RWPE2 (cell line): ENCODE measurements at regions not wholly inside any gene's neighbourhood (a gene's known extent, or its start where the extent isn't known, plus 50 kb on each side); places are given as distances from the start of the nearest gene placed in this dataset.

Experiments used
- ATAC-seq: fragments of 200-7000 bp; cut with Tn5 transposase; 3 replicates; pipeline ENCODE4 v1.9.1; 2021; ENCODE audit warnings: low read depth
- DNase-seq: peaks from one replicate; pipeline ENCODE4 v3.0.0-alpha.2; 2020; ENCODE audit warnings: low spot score
- H3K27ac ChIP-seq: fragments of 450-650 bp; 2 replicates; pipeline ENCODE4 v1.5.1; 2017; ENCODE audit warnings: mild to moderate bottlenecking; ENCODE audit not compliant: poor library complexity, severe bottlenecking
- H3K27me3 ChIP-seq: fragments of 250-450 bp; sonication (Bioruptor Pico); 2 replicates; pipeline ENCODE4 v1.5.1; 2021; ENCODE audit warnings: mild to moderate bottlenecking, moderate library complexity; ENCODE audit not compliant: insufficient read depth, poor library complexity, severe bottlenecking
- H3K36me3 ChIP-seq: fragments of 250-450 bp; sonication (Bioruptor Pico); 2 replicates; pipeline ENCODE4 v1.5.1; 2020; ENCODE audit warnings: low read depth, mild to moderate bottlenecking, moderate library complexity
- H3K4me1 ChIP-seq: fragments of 250-450 bp; sonication (Bioruptor Pico); 2 replicates; pipeline ENCODE4 v1.5.1; 2021; ENCODE audit warnings: mild to moderate bottlenecking, moderate library complexity; ENCODE audit not compliant: insufficient read depth, poor library complexity, severe bottlenecking
- H3K4me3 ChIP-seq: fragments of 250-450 bp; sonication (Bioruptor Pico); 2 replicates; pipeline ENCODE4 v1.5.1; 2021; ENCODE audit warnings: mild to moderate bottlenecking, moderate library complexity; ENCODE audit not compliant: severe bottlenecking
- H3K9me3 ChIP-seq: fragments of 250-450 bp; sonication (Bioruptor Pico); 2 replicates; pipeline ENCODE4 v1.5.1; 2021; ENCODE audit warnings: mild to moderate bottlenecking, moderate library complexity; ENCODE audit not compliant: severe bottlenecking
- CTCF ChIP-seq: fragments of 450-650 bp; IDR thresholded peaks from one replicate; pipeline ENCODE4 v1.5.1; 2017; ENCODE audit warnings: mild to moderate bottlenecking, moderate library complexity; ENCODE audit not compliant: poor library complexity, severe bottlenecking

- no peaks in the 10 kb centered on the region for H3K9me3 ChIP-seq
- no peak overlapping the region for H3K4me3 ChIP-seq
- H3K27ac ChIP-seq = no peak overlapping the region
- ATAC-seq = no peak
- no peak for DNase-seq
- no peaks in the 10 kb centered on the region for H3K27me3 ChIP-seq
- H3K4me1 ChIP-seq = no peaks in the 10 kb centered on the region
- TF ChIP-seq CTCF = no peak
- no peaks in the 10 kb centered on the region for H3K36me3 ChIP-seq
Measured at GRCh38 chr3:124143047-124143446, 151.1 kb upstream of the ROPN1 start.

GRCh38 chr3:124144035-124144814 lies 152.3 kb upstream of the ROPN1 start:
- Histone ChIP-seq H3K4me1 (no peaks in the 10 kb centered on the region), H3K27ac (no peak overlapping the region), H3K4me3 (no peak overlapping the region), H3K36me3 (no peaks in the 10 kb centered on the region), H3K27me3 (no peaks in the 10 kb centered on the region), H3K9me3 (no peaks in the 10 kb centered on the region)
- DNase-seq = no peak
- TF ChIP-seq CTCF = no peak
- ATAC-seq = no peak

GRCh38 chr3:124147429-124147828 lies 155.5 kb upstream of the ROPN1 start:
- TF ChIP-seq CTCF = no peak
- no peaks in the 10 kb centered on the region for H3K36me3 ChIP-seq
- no peaks in the 10 kb centered on the region for H3K9me3 ChIP-seq
- H3K4me1 ChIP-seq = no peaks in the 10 kb centered on the region
- no peak for ATAC-seq
- H3K4me3 ChIP-seq = no peak overlapping the region
- H3K27me3 ChIP-seq = peaks cover 8% of the 10 kb centered on the region
- no peak for DNase-seq
- H3K27ac ChIP-seq = no peak overlapping the region

GRCh38 chr3:124147946-124148345 lies 156.0 kb upstream of the ROPN1 start:
- Histone ChIP-seq H3K27me3 (peaks cover 8% of the 10 kb centered on the region), H3K36me3 (no peaks in the 10 kb centered on the region), H3K9me3 (no peaks in the 10 kb centered on the region), H3K27ac (no peak overlapping the region), H3K4me3 (no peak overlapping the region), H3K4me1 (no peaks in the 10 kb centered on the region)
- DNase-seq = no peak
- TF ChIP-seq CTCF = no peak
- ATAC-seq = no peak

GRCh38 chr3:124149081-124149480 lies 157.2 kb upstream of the ROPN1 start:
- Histone ChIP-seq H3K4me1 (no peaks in the 10 kb centered on the region), H3K9me3 (no peaks in the 10 kb centered on the region), H3K27ac (no peak overlapping the region), H3K36me3 (no peaks in the 10 kb centered on the region), H3K27me3 (peaks cover 8% of the 10 kb centered on the region), H3K4me3 (no peak overlapping the region)
- TF ChIP-seq CTCF = no peak
- DNase-seq (no peak), ATAC-seq (no peak)
